Muscle of leg (tissue), 3 donors: ENCODE measurements at regions not wholly inside any gene's neighbourhood (a gene's known extent, or its start where the extent isn't known, plus 50 kb on each side); places are given as distances from the start of the nearest gene placed in this dataset.

Experiments
- DNase-seq: peaks from one replicate; pipeline ENCODE4 v3.0.0; 2013
- H3K27ac ChIP-seq: one replicate; pipeline ENCODE4 v1.5.1; 2013; ENCODE audit warnings: mild to moderate bottlenecking, low read length, control low read depth
- H3K27me3 ChIP-seq: one replicate; pipeline ENCODE4 v1.6.1; 2013; ENCODE audit warnings: low read length; ENCODE audit not compliant: control insufficient read depth, insufficient read depth
- H3K36me3 ChIP-seq: one replicate; pipeline ENCODE4 v1.6.1; 2013; ENCODE audit warnings: low read length; ENCODE audit not compliant: control insufficient read depth, insufficient read depth
- H3K4me1 ChIP-seq: one replicate; pipeline ENCODE4 v1.6.1; 2013; ENCODE audit warnings: low read length; ENCODE audit not compliant: control insufficient read depth, insufficient read depth
- H3K4me3 ChIP-seq: one replicate; pipeline ENCODE4 v1.5.1; 2013; ENCODE audit warnings: low read length, control low read depth
- H3K9me3 ChIP-seq: replicated peaks from 2 replicates; pipeline ENCODE4 v1.6.1; 2013; ENCODE audit warnings: low read depth, low read length; ENCODE audit not compliant: control insufficient read depth
- WGBS: methylation state at CpG from one replicate; pipeline ENCODE4 v1.1.5; 2013; ENCODE audit warnings: missing lambda C conversion rate; ENCODE audit not compliant: insufficient coverage; 5-methylcytosine and 5-hydroxymethylcytosine counted together

DNA sequence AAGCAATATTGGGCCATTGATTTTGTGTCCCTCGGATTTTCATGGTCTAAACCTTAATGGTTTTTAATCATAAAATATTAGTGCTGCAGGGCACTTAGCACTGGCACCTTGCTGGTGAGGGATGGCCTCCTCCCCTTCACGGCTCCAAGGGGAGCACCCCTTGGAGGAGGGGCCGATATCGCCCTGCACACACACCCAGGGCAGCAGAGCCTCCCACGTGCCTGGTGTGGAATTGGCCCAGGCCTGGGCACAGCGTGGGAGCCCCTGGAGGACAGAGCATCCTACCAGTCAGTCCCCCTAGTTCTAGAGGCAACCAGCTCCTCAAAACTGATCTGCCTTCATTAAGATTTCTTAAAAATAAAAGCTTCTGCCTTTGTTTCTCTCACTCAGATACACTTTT lies 90.7 kb upstream of the CSF3R start:
- 33% methylated on average over 1 of the region's 6 CpGs for WGBS
- Histone ChIP-seq H3K27ac (no peak overlapping the region), H3K36me3 (no peaks in the 10 kb centered on the region), H3K4me1 (no peaks in the 10 kb centered on the region), H3K9me3 (no peaks in the 10 kb centered on the region), H3K4me3 (no peak overlapping the region), H3K27me3 (peaks cover 6% of the 10 kb centered on the region)
- DNase-seq, result no peak

DNA sequence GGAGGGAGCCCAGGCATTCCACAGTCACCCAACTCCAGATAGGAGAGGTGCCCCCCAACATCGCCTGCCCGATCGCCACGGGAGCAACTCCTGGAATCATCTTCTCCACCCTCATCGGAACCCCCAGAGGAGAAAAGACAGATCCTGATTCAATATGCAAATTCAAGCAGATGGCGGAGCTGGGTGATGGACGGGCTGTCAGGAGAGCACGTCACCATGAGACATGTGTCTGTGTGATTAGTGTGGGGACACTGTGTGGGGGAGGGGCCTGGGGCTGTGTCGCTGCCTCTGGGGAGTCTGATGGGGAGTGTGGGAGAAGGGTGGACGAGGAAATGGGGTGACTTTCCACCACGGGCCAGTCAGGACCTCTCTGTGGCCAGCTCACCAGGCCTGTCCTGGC lies 90.2 kb upstream of the CSF3R start:
- no peak overlapping the region for H3K4me3 ChIP-seq
- H3K27me3 ChIP-seq, result peaks cover 8% of the 10 kb centered on the region
- DNase-seq, result no peak
- no peaks in the 10 kb centered on the region for H3K9me3 ChIP-seq
- H3K27ac ChIP-seq, result no peak overlapping the region
- 44% methylated on average over 11 of the region's 11 CpGs for WGBS
- no peaks in the 10 kb centered on the region for H3K36me3 ChIP-seq
- no peaks in the 10 kb centered on the region for H3K4me1 ChIP-seq

DNA sequence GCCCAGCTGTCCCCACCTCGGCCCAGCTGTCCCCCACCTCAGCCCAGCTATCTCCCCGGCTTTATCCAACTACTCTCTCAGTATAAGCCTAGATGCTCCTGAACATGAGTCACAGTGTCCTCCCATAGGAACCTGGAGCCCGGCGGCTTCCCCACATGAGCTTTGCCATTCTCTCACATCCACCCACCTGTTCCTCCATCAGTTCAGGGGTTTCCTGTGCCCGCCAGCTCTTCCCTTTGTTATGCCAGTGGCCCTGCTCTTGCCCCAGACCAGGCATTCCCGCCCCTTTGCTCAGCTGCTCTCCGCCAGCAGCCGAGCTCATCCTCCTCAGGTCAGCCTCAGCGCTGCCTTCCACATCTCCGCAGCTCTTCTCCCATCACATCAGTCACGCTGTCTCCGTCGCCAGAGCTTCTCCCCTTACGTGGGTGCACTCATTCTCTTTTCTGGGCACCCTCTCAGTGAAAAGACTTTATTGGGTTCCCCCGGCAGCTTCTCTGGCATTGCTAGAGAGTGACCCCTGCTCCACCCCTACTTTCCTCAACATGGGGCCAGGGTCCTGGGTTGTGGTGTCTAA lies 89.5 kb upstream of the CSF3R start:
- DNase-seq, result no peak
- no peak overlapping the region for H3K27ac ChIP-seq
- H3K4me1 ChIP-seq, result no peaks in the 10 kb centered on the region
- no peaks in the 10 kb centered on the region for H3K36me3 ChIP-seq
- 39% methylated on average over 14 of the region's 15 CpGs for WGBS
- H3K27me3 ChIP-seq, result peaks cover 10% of the 10 kb centered on the region
- H3K4me3 ChIP-seq, result no peak overlapping the region
- no peaks in the 10 kb centered on the region for H3K9me3 ChIP-seq

DNA sequence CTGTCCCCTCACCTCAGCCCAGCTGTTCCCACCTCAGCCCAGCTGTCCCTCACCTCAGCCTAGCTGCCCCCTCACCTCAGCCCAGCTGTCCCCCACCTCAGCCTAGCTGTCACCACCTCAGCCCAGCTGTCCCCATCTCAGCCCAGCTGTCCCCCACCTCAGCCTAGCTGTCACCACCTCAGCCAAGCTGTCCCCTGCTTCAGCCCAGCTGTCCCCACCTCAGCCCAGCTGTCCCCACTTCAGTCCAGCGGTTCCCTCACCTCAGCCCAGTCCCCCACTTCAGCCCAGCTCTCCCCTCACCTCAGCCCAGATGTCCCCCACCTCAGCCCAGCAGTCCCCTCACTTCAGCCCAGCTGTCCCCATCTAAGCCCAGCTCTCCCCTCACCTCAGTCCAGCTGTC lies 88.4 kb upstream of the CSF3R start:
- no peaks in the 10 kb centered on the region for H3K36me3 ChIP-seq
- H3K9me3 ChIP-seq, result no peaks in the 10 kb centered on the region
- H3K27ac ChIP-seq, result no peak overlapping the region
- peaks cover 10% of the 10 kb centered on the region for H3K27me3 ChIP-seq
- 50% methylated on average over 1 of the region's 1 CpG for WGBS
- DNase-seq, result no peak
- no peaks in the 10 kb centered on the region for H3K4me1 ChIP-seq
- H3K4me3 ChIP-seq, result no peak overlapping the region

DNA sequence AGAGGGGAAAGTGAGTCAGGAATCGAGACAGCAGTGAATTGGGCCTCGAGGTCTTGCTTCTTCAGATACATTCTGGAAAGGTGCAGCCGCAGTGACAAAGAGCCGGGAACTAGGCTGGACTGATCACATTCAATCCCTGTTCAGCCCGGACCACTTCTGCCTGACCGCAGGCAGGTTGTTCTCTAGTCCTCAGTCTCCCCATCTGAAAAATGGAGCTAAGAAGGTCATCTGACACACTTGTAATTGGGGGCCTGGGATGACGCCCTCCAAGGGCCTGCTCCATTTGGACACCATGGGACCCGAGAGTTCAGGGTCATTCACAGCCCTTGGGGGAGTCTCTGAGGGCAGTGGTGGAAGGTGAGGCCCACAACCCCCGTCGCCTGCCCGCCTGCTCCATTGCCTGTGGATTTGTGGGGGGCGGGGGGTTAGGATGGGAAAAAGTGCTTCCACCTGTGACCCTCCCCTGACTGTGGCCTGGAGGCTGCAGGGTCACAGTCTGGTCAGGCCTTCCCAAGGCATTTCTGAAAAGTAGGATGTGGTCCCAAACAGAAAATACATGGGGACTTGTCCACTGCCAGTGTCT lies 87.9 kb upstream of the CSF3R start:
- Histone ChIP-seq H3K9me3 (no peaks in the 10 kb centered on the region), H3K36me3 (no peaks in the 10 kb centered on the region), H3K27ac (no peak overlapping the region), H3K27me3 (peaks cover 8% of the 10 kb centered on the region), H3K4me1 (no peaks in the 10 kb centered on the region), H3K4me3 (no peak overlapping the region)
- DNase-seq, result no peak
- 92% methylated on average over 8 of the region's 12 CpGs for WGBS

DNA sequence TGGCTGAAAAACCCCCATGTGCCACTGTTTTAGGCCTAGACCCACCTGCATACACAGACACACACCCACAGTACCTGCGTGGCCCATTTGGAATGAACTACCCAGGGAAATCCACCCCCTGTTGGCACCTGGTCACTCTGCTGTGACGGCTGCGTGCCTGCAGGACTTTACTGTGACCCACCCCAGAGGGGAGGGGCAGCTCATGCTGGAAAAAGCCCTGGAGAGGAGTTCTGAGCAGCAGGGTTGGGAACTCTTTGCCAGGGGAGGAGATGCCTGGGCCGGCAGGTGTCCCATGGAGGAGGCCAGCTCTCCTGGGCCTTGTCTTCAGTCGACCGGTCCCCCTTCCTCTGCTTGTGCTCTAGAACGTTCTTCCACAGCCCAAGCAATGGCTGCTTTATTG lies 87.3 kb upstream of the CSF3R start:
- Histone ChIP-seq H3K4me3 (no peak overlapping the region), H3K27ac (no peak overlapping the region), H3K4me1 (no peaks in the 10 kb centered on the region), H3K9me3 (no peaks in the 10 kb centered on the region), H3K36me3 (no peaks in the 10 kb centered on the region), H3K27me3 (peaks cover 8% of the 10 kb centered on the region)
- no peak for DNase-seq
- 31% methylated on average over 4 of the region's 7 CpGs for WGBS

DNA sequence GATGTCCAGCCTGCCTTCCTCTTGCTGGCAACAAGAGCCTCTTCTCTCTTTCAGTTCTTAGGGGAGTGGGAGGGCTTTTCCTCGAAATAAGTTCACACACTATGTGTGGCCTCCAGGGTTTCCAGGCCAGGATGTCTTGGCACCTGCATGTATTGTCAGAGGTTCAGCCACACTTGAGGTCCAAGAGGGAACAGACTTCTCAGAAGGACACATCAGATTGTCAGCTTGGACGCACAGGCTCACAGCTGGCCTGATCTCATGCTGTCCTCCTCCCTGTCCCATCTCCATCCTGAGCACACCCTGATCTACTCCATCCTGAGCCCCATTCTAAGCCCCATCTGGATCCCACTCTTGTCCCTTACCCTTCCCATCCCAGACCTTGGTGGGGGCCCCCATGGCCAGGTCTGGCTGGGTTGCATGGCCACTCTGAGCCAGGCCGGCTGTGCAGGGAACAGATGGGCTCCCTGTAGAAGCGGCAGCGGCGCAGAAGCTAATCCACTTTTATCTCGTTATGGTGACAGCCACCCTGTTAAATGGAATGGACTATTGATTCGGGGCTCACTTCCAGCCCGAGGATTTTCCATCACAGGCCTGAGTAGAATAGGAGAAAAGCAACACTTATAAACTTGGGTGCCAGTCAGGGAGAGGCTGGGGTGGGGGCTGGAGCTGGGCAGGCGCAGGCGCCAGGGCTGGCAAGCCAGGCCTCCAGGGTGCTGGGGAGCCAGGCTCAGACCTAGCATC lies 85.1 kb upstream of the CSF3R start:
- Histone ChIP-seq H3K4me1 (no peaks in the 10 kb centered on the region), H3K4me3 (no peak overlapping the region), H3K9me3 (no peaks in the 10 kb centered on the region), H3K36me3 (no peaks in the 10 kb centered on the region), H3K27ac (no peak overlapping the region), H3K27me3 (peaks cover 8% of the 10 kb centered on the region)
- WGBS, result 52% methylated on average over 9 of the region's 11 CpGs
- DNase-seq, result no peak

DNA sequence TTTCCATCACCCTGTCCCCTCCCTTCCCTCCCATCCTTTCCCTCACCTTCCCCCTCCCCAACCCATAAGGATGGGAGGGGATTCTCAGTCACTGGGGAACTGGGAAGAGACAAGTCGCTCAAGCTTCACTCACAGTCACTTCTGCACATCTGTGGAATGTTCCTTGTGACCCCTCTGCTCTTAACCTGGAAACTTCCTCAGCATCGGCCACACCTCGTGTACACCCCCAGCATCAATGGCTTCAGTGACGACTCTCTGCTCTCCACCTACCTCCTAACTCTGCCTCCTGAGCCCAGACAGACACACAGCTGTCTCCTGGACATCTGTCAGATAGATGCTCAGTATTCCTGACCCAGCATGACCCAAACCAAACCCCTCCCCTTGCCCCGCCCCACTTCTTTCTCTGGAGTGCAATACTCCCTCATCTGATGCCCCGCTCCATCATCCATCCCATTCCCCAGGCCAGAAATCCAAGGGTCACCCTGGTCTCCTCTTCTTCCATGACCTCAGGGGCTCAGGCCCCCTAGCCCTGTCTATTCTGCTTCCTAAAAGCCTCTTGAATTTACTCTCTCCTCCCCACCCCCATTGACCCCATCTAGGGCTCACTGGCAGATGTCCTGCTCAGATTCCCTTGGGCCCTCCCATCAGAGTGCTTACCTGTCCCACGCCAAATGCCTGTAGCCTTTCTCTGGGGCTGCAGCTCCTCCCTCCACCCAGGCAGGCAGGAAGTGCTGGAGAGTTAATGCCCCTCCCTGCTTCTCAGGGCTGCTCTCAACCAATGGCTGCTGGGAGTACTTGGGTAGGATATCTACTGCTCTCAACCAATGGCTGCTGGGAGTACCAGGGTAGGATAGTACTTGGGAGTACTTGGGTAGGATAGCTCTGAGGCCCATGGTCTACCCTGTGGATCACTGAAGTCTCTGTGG lies 83.1 kb upstream of the CSF3R start:
- no peak overlapping the region for H3K27ac ChIP-seq
- WGBS, result 53% methylated on average over 7 of the region's 7 CpGs
- H3K27me3 ChIP-seq, result peaks cover 6% of the 10 kb centered on the region
- H3K36me3 ChIP-seq, result no peaks in the 10 kb centered on the region
- no peaks in the 10 kb centered on the region for H3K4me1 ChIP-seq
- no peak overlapping the region for H3K4me3 ChIP-seq
- no peak for DNase-seq
- H3K9me3 ChIP-seq, result no peaks in the 10 kb centered on the region

DNA sequence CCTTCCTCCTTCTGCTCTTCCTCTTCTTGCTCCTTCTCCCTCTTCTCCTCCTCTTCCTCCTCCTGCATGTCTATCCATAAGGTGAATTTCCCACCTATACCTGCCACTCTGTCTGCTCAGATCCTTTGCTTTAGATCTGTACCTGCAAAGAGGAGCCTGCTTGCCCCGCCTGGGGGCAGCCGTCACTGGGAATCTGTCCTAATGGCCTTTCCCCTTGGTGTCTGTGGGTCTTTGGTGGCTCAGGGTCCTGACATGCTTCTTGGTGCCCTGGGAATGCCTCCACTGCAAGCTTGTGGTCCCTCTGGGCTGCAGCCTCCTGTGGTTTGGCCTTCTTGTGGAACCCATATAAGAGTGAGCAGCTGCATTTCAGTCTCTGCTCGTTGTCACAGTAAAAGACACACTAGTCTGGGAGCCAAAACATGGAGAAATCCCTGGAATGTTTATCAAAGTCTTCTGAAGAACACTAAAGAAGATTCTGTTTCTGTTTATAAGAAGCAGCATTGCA lies 79.5 kb upstream of the CSF3R start:
- WGBS, result 20% methylated on average over 1 of the region's 3 CpGs
- no peaks in the 10 kb centered on the region for H3K4me1 ChIP-seq
- no peak overlapping the region for H3K27ac ChIP-seq
- H3K9me3 ChIP-seq, result no peaks in the 10 kb centered on the region
- peaks cover 5% of the 10 kb centered on the region for H3K27me3 ChIP-seq
- no peaks in the 10 kb centered on the region for H3K36me3 ChIP-seq
- no peak for DNase-seq
- no peak overlapping the region for H3K4me3 ChIP-seq

DNA sequence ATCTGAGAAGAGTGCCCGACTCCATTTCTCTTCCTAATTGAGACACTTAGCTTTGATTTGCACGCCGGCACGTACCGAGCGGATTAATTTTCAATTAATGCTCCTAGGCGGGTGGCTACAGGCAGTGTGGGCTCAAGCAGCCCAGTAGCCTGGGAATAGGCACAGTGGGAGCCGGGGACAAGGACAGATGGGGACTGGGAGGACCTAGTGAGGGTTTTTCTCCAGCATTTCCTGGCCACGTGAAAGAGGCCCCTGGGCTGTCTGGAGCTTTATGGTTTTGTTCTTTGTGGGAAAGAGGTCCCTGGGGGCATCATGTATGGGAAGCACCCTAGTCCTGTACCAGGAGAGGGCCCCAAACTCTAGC lies 78.6 kb upstream of the CSF3R start:
- H3K27ac ChIP-seq, result no peak overlapping the region
- WGBS, result 69% methylated on average over 7 of the region's 9 CpGs
- no peak overlapping the region for H3K4me3 ChIP-seq
- H3K27me3 ChIP-seq, result peaks cover 5% of the 10 kb centered on the region
- H3K36me3 ChIP-seq, result no peaks in the 10 kb centered on the region
- H3K4me1 ChIP-seq, result no peaks in the 10 kb centered on the region
- no peaks in the 10 kb centered on the region for H3K9me3 ChIP-seq
- DNase-seq, result no peak
